AG04449 (cell line): ENCODE measurements at regions not wholly inside any gene's neighbourhood (a gene's known extent, or its start where the extent isn't known, plus 50 kb on each side); places are given as distances from the start of the nearest gene placed in this dataset.
"Not testable (repeated sequence)": the region's sequence is repeated elsewhere in the genome, so short reads cannot be mapped to it uniquely, and the experiment has no call there.

ENCODE experiments used
- CTCF ChIA-PET: fragments of 350-600 bp; formaldehyde crosslinking; extraction: SDS; loops from one replicate; lab custom pipeline; 2021; ENCODE audit warnings: antibody characterized with exemption; lab: Yijun Ruan, JAX
- POLR2A ChIA-PET: fragments of 400-600, 350-600 bp; formaldehyde crosslinking; extraction: SDS; loops from one replicate; lab custom pipeline; 2020; ENCODE audit warnings: antibody characterized with exemption, inconsistent platforms; lab: Yijun Ruan, JAX
- DNase-seq: peaks from one replicate; pipeline ENCODE4 v3.0.0-alpha.2; 2010; ENCODE audit warnings: low read depth, low spot score
- H3K4me3 ChIP-seq: 2 replicates; pipeline ENCODE4 v1.5.1; 2011; ENCODE audit warnings: low read depth, mild to moderate bottlenecking, control low read depth, low read length
- TF ChIP-seq, protein P1 (sequence below): IDR thresholded peaks from one replicate; pipeline ENCODE4 v1.5.1; 2011; ENCODE audit warnings: mild to moderate bottlenecking, moderate library complexity, low read length, control low read depth, inconsistent platforms; ENCODE audit not compliant: insufficient read depth; ENCODE audit errors: missing control alignments

GRCh38 chr3:86828751-86829150 is 162.2 kb downstream of the VGLL3 start:
- H3K4me3 ChIP-seq, result no peak overlapping the region
- ChIA-PET CTCF (no interaction called here), POLR2A (interaction anchor here (0.5 kb wide), 1 partner anchor 12 kb away, joined by 3 read pairs; no protein-coding TSS in a partner anchor)
- TF ChIP-seq, protein P1, sequence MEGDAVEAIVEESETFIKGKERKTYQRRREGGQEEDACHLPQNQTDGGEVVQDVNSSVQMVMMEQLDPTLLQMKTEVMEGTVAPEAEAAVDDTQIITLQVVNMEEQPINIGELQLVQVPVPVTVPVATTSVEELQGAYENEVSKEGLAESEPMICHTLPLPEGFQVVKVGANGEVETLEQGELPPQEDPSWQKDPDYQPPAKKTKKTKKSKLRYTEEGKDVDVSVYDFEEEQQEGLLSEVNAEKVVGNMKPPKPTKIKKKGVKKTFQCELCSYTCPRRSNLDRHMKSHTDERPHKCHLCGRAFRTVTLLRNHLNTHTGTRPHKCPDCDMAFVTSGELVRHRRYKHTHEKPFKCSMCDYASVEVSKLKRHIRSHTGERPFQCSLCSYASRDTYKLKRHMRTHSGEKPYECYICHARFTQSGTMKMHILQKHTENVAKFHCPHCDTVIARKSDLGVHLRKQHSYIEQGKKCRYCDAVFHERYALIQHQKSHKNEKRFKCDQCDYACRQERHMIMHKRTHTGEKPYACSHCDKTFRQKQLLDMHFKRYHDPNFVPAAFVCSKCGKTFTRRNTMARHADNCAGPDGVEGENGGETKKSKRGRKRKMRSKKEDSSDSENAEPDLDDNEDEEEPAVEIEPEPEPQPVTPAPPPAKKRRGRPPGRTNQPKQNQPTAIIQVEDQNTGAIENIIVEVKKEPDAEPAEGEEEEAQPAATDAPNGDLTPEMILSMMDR, result no peak
- DNase-seq, result no peak

DNA sequence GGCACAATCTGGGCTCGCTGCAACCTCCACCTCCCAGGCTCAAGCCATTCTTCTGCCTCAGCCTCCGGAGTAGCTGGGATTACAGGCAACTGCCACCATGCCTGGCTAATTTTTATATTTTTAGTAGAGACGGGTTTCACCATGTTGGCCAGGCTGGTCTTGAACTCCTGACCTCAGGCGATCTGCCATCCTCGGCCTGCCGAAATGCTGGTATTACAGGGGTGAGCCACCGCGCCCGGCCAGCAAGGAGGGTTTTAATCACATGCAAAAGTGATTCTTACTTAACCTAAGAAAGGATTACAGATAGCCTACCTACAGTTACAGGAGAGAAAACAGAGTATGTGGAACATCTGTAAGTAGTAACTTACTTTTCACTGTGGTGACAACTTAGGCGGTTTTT is 163.4 kb downstream of the VGLL3 start:
- POLR2A ChIA-PET, DNase-seq, H3K4me3 ChIP-seq: not testable (repeated sequence)
- CTCF ChIA-PET, result interaction anchor here (1.1 kb wide), 1 partner anchor 9 kb away, joined by 5 read pairs; no protein-coding TSS in a partner anchor

GRCh38 chr3:86826292-86826691 is 164.7 kb downstream of the VGLL3 start:
- ChIA-PET CTCF (no interaction called here), POLR2A (no interaction called here)
- TF ChIP-seq, protein P1, result no peak
- no peak for DNase-seq
- no peak overlapping the region for H3K4me3 ChIP-seq

DNA sequence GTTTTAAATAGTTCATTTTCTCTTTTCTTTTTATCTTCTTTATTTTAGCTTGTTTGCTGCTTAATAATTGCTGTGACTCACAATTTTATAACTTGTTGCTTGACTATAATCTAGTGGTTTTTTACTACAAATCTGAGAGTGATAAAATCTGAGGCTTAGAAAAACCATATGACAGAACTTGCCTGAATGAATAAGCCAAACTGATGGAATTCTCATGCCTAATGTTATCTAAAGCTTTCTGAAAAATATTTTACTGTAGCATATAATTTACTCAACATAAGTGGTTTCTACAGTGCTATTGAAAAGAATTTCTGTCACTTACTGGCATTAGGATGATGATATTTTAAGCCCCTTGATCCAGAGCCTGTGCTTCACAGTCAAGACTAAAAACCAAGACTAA is 175.1 kb downstream of the VGLL3 start:
- CTCF ChIA-PET, result interaction anchor here (1.2 to 1.3 kb wide), 3 partner anchors 8 to 113 kb away, joined by 3 to 5 read pairs (median 5); no protein-coding TSS in a partner anchor
- TF ChIP-seq, protein P1, result no peak
- POLR2A ChIA-PET, result interaction anchor here (0.9 to 1.4 kb wide), 2 partner anchors 121 to 123 kb away, joined by 3 to 4 read pairs; no protein-coding TSS in a partner anchor
- H3K4me3 ChIP-seq, result no peak overlapping the region
- DNase-seq, result no peak

DNA sequence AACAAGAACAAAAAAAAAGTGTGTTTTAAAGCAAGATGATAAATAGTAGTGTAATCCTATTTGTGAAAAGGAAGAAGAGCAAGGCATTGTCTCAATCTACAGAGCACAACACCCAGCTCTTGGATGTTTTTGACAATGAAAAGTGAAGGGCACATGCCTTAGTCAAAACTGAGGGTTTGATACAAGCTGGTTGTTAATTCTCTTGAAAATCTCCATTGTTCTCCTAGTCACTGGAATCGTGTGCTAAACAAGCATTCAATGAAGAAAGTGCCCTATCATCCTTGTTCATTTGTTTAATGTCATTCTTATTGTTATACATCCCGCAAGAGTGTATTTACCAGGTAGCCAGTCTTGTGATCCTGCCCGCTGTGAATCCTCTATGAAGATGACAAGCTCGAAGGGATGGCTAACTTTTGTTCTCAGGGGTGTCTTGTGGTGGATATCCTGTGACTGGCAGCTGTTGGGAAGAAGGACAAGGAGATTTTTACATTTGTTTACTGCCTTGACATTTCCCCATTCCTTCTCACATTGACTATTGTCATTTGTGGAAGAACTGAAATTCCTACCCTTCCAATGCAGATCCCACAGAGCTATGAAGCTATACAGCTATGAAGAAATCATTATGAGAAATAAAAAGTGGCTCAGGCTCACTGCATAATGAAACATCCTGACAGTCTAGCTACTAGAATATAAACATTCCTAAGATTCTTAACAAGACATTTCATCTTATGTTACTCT is 175.9 kb downstream of the VGLL3 start:
- TF ChIP-seq, protein P1, result no peak
- ChIA-PET CTCF (interaction anchor here (1.2 to 1.3 kb wide), 3 partner anchors 9 to 114 kb away, joined by 3 to 5 read pairs (median 5); no protein-coding TSS in a partner anchor), POLR2A (interaction anchor here (0.9 to 1.4 kb wide), 2 partner anchors 122 to 124 kb away, joined by 3 to 4 read pairs; no protein-coding TSS in a partner anchor)
- peak; percentile 41 for DNase-seq
- no peak overlapping the region for H3K4me3 ChIP-seq

- TF ChIP-seq, protein P1, result no peak
- POLR2A ChIA-PET, result interaction anchor here (1.4 kb wide), 1 partner anchor 124 kb away, joined by 4 read pairs; no protein-coding TSS in a partner anchor
- H3K4me3 ChIP-seq, result no peak overlapping the region
- no peak for DNase-seq
- CTCF ChIA-PET, result no interaction called here
These were observed 176.6 kb downstream of the VGLL3 start for GRCh38 chr3:86814321-86814720.
